ENCODE measurements at regions not wholly inside any gene's neighbourhood (a gene's known extent, or its start where the extent isn't known, plus 50 kb on each side); places are given as distances from the start of the nearest gene placed in this dataset.

- TF ChIP-seq ZHX2 (IDR thresholded peaks at IDR 0.05; ENCODE audit: low read depth) (no peak), ZHX2 (CRISPR knock-in tag; IDR thresholded peaks at IDR 0.05; ENCODE audit: borderline replicate concordance) (no peak), ZNF530 (CRISPR knock-in tag; IDR thresholded peaks at IDR 0.05; ENCODE audit: low read depth) (no peak), NKX3-1 (CRISPR knock-in tag; IDR thresholded peaks at IDR 0.05) (no peak), ZNF75D (CRISPR knock-in tag; IDR thresholded peaks at IDR 0.05; ENCODE audit: borderline replicate concordance) (no peak), ZNF326 (CRISPR knock-in tag; IDR thresholded peaks at IDR 0.05; ENCODE audit: borderline replicate concordance) (no peak), REL (CRISPR knock-in tag; conservative IDR thresholded peaks at IDR 0.05) (no peak), NFKBIZ (CRISPR knock-in tag; IDR thresholded peaks at IDR 0.05) (peak; percentile 71; the same call in 1 of the 2 replicates), ZBTB21 (CRISPR knock-in tag; IDR thresholded peaks at IDR 0.05) (no peak), HBP1 (CRISPR knock-in tag; IDR thresholded peaks at IDR 0.05; ENCODE audit: low read depth) (no peak), MAFG (CRISPR knock-in tag; IDR thresholded peaks at IDR 0.05) (no peak), SIN3A (IDR thresholded peaks at IDR 0.05; ENCODE audit: borderline replicate concordance, low read depth, low read length) (0 out of 2 replicates have a peak, but pooled peaks have one; percentile 25), ZNF142 (CRISPR knock-in tag; IDR thresholded peaks at IDR 0.05) (no peak), MEIS2 (CRISPR knock-in tag; IDR thresholded peaks at IDR 0.05) (no peak), TEAD2 (CRISPR knock-in tag; IDR thresholded peaks at IDR 0.05) (no peak), DMAP1 (CRISPR knock-in tag; IDR thresholded peaks at IDR 0.05) (0 out of 2 replicates have a peak, but pooled peaks have one; percentile 62)
Measured at GRCh38 chr2:48249631-48250473, 64.6 kb upstream of the FOXN2 start (continued).
